Activated T-cell treated with anti-CD3 and anti-CD28 coated beads for 1 hour (primary cell): ENCODE measurements at regions not wholly inside any gene's neighbourhood (a gene's known extent, or its start where the extent isn't known, plus 50 kb on each side); places are given as distances from the start of the nearest gene placed in this dataset.
"Not testable (repeated sequence)": the region's sequence is repeated elsewhere in the genome, so short reads cannot be mapped to it uniquely, and the experiment has no call there.

Source experiments
- DNase-seq: peaks from one replicate; pipeline ENCODE4 v3.0.0-alpha.2; 2020; ENCODE audit warnings: low read depth

- DNase-seq: no peak
Observed at GRCh38 chr2:146465460-146465859, 1379.4 kb upstream of the ACVR2A start.

- DNase-seq: no peak
Observed at GRCh38 chr2:146461068-146461467, 1383.8 kb upstream of the ACVR2A start.

GRCh38 chr2:146458585-146458984 lies 1386.2 kb upstream of the ACVR2A start:
- DNase-seq: no peak

GRCh38 chr2:146457221-146457620 lies 1387.6 kb upstream of the ACVR2A start:
- DNase-seq: no peak

GRCh38 chr2:146455325-146455724 lies 1389.5 kb upstream of the ACVR2A start:
- DNase-seq: no peak

- no peak for DNase-seq
Observed at GRCh38 chr2:146451972-146452371, 1392.9 kb upstream of the ACVR2A start.

GRCh38 chr2:146450131-146450530 lies 1394.7 kb upstream of the ACVR2A start:
- DNase-seq: no peak

GRCh38 chr2:146444987-146445386 lies 1399.8 kb upstream of the ACVR2A start:
- DNase-seq: no peak

- DNase-seq: no peak
Observed at GRCh38 chr2:146444085-146444484, 1400.7 kb upstream of the ACVR2A start.

- DNase-seq: no peak
Observed at GRCh38 chr2:146438246-146438645, 1406.6 kb upstream of the ACVR2A start.

GRCh38 chr2:146437712-146438111 lies 1407.1 kb upstream of the ACVR2A start:
- no peak for DNase-seq

- DNase-seq: no peak
Observed at GRCh38 chr2:146433116-146433875, 1411.5 kb upstream of the ACVR2A start.

- no peak for DNase-seq
Observed at GRCh38 chr2:146429366-146429765, 1415.5 kb upstream of the ACVR2A start.

GRCh38 chr2:146417942-146418341 lies 1426.9 kb upstream of the ACVR2A start:
- no peak for DNase-seq

GRCh38 chr2:146415291-146415690 lies 1429.5 kb upstream of the ACVR2A start:
- DNase-seq: no peak

GRCh38 chr2:146414456-146414855 lies 1430.4 kb upstream of the ACVR2A start:
- no peak for DNase-seq

- no peak for DNase-seq
Observed at GRCh38 chr2:146413086-146413610, 1431.7 kb upstream of the ACVR2A start.

- DNase-seq: no peak
Observed at GRCh38 chr2:146412625-146413024, 1432.2 kb upstream of the ACVR2A start.

- DNase-seq: not testable (repeated sequence)
Observed at GRCh38 chr2:146405402-146406309, 1439.2 kb upstream of the ACVR2A start.

GRCh38 chr2:146403546-146404160 lies 1441.2 kb upstream of the ACVR2A start:
- not testable (repeated sequence) for DNase-seq

GRCh38 chr2:146392631-146393030 lies 1452.2 kb upstream of the ACVR2A start:
- DNase-seq: no peak

GRCh38 chr2:146392186-146392585 lies 1452.6 kb upstream of the ACVR2A start:
- no peak for DNase-seq
